HG02763 (cell line): ENCODE measurements at regions not wholly inside any gene's neighbourhood (a gene's known extent, or its start where the extent isn't known, plus 50 kb on each side); places are given as distances from the start of the nearest gene placed in this dataset.

Experiments used
- ATAC-seq: cut with Tn5 transposase; IDR thresholded peaks from one replicate; pipeline ENCODE4 v1.9.1; 2021; ENCODE audit warnings: mild to moderate bottlenecking, moderate library complexity; ENCODE audit not compliant: unreplicated experiment

GRCh38 chr12:78760906-78761305 lies 103.7 kb upstream of the SYT1 start:
- ATAC-seq = no peak

DNA sequence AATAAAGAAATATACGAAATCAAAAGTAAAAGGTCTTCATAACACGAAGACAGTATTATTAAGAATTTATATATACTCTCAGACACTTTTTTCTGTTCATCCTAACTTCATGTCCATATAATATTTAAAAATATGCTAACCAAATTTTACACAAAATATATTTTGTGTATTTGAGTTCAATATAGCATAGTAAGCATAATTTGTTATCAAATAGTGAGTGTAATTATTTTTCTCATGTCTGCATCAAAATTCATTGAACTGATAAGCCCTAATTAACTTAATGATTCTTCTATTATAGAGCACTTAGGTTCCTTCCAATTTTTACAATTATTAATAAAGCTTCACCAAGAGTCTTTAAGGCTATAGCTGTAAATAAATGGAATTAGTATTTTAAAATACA lies 99.7 kb upstream of the SYT1 start:
- ATAC-seq = no peak

DNA sequence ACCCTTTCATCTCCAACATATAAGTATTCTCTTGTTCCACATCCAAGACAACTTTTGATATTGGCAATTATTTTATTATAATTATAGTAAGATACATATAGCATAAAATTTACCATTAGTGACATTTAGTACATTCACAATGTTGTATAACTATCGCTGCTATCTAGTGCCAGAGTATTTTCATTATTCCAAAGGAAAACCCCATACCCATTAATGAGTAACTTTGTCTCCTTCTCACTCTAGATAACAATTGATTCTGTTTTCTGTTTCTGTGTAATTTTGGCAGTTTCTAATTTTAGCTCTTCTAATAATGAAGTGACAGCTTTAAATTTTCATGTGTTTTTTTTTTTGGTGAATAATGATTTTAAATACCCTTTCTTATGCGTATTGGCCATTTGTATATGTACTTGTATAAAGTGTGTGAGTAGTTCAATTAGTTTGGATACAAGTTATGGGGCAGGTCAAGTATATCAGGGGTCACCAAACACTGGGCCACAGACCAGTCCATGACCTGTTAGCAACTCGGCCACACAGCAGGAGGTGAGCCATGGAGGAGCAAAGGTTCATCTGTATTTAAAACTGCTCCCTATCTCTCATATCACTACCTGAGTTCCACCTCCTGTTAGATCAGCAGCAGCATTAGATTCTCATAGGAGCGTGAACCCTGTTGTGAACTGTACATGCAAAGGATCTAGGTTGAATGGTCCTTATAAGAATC lies 97.2 kb upstream of the SYT1 start:
- ATAC-seq = no peak

DNA sequence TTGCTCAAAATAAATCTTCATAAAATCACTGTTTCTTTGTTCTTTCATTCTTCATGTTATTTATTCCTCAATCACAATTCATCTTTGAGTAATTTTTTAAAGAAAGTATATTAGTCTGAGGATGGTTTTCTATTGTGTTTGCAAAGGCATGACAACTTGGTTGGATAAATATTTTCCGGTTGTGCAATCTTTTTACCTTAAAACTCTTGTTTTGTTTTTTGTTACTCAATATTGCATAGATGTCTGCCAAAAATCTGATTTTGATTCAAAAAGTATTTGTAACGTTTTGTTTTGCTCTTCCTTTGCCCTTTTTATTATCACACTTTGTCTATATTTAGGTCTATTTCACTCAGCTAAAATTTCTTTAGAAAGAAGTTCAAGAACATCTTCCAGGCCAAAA lies 86.2 kb upstream of the SYT1 start:
- no peak for ATAC-seq

DNA sequence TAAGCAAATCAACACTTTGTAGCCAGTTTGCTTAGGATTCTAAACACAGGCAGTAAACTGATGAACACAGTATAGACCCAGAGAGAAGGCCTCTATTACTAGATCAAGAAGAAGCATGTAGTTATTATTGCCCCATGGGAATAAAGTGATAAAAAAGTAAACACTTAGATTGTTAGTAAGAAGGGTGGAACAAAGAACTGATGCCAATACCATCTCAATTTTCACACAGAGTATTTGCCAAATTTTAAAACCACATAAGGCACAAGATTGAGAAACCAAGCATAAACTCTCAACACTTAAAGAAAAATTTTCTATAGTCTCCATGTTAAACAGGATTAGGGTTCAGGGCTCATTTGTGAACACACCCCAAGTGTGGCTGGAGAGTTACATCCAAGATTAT lies 77.0 kb upstream of the SYT1 start:
- no peak for ATAC-seq

- no peak for ATAC-seq
Measured at GRCh38 chr12:78790148-78790547, 74.4 kb upstream of the SYT1 start.

- no peak for ATAC-seq
Measured at GRCh38 chr12:78792052-78792698, 72.4 kb upstream of the SYT1 start.

DNA sequence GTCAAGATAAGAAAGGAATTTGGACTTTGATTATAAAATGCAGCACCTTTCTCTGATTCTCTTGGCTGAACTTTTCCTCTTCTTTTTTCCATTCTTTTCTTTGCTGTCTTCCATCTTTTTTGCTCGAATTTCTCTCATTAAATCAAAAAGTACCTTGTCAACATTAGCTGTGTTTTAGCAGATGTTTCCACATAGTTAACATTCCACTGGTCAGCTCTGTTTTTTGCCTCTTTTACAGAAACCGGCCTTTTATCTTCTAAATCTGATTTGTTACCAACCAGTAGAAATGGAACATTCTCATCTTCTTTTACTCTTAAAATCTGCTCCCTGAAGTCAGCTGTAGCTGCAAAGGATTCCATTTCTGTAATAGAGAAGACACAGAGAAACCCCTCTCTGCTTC lies 71.1 kb upstream of the SYT1 start:
- no peak for ATAC-seq

DNA sequence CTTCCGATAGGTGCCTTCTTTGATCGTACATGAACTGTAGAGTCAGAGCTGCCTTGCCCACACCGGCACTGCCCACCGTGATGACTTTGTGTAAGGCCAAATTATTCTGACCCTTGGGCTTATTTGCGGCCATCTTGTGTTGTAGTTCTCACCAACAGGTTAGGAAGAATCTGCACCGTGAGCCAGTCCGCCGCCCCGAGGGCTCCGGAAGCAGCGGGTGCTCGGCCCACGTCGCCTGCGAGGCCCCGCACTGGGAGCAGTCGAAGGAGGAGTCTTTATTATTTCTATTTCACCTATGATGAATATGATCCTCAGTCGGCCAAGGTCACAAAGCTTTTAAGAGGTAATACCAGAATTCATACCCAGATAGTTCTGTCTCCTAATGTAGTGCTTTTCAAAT lies 70.6 kb upstream of the SYT1 start:
- no peak for ATAC-seq

DNA sequence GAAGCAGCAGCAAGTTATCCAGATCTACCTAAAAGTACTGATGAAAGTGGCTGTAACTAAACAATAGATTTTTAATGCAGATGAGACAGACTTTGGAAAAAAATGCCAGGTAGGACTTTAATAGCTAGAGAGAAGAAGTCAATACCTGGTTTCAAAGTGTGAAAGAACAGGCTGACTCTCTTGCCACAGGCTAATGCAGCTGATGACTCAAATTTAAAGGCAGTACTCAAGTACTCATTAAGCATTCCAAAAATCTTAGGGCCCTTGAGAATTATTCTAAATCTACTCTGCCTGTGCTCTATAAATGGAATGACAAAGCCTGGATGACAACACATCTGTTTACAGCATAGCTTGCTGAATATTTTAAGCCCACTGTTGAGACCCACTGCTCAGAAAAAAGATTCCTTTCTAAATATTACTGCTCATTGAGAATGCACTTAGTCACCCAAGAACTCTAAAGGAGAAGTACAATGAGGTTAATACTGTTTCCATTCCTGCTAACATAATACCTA lies 68.6 kb upstream of the SYT1 start:
- no peak for ATAC-seq

GRCh38 chr12:78797196-78797931 lies 67.2 kb upstream of the SYT1 start:
- no peak for ATAC-seq

- ATAC-seq = no peak
Measured at GRCh38 chr12:78799649-78800048, 64.9 kb upstream of the SYT1 start.

DNA sequence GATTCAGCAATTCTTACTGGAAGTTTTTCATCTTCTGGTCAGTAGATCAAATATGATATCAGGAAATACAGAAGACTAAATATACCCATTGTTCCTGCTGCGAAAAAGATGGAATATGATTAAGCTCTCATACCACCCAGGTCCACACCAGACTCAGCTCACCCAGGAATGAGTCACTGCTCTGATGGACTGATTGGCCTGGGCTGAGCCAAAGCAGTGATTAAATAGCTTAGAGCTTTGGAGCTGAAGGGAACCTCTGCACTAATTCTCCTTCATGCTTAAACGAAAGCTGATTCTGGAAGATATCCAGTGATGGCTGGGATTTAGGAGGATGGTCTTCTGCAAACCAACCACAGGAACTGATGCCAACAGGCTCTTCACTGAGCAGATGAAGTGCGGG lies 62.0 kb upstream of the SYT1 start:
- no peak for ATAC-seq

GRCh38 chr12:78804262-78804661 lies 60.3 kb upstream of the SYT1 start:
- ATAC-seq = no peak
